ENCODE measurements at regions not wholly inside any gene's neighbourhood (a gene's known extent, or its start where the extent isn't known, plus 50 kb on each side); places are given as distances from the start of the nearest gene placed in this dataset.
"Not testable (repeated sequence)": the region's sequence is repeated elsewhere in the genome, so short reads cannot be mapped to it uniquely, and the experiment has no call there.

- CTCF ChIA-PET: no interaction called here
Observed at GRCh38 chr13:73174521-73175010, 115.8 kb downstream of the KLF5 start.

GRCh38 chr13:73173279-73173811 lies 114.5 kb downstream of the KLF5 start:
- no peak for DNase-seq
- CTCF ChIA-PET: no interaction called here
- H3K36me3 Mint-ChIP-seq: no peaks in the 10 kb centered on the region

More at GRCh38 chr13:73174521-73175010, 115.8 kb downstream of the KLF5 start:
- no peak overlapping the region for H3K4me3 Mint-ChIP-seq
- no peaks in the 10 kb centered on the region for H3K4me1 Mint-ChIP-seq
- H3K36me3 Mint-ChIP-seq: no peaks in the 10 kb centered on the region
- H3K27me3 Mint-ChIP-seq: no peaks in the 10 kb centered on the region
- DNase-seq: no peak
- H3K9me3 Mint-ChIP-seq: no peaks in the 10 kb centered on the region
- H3K27ac Mint-ChIP-seq: no peak overlapping the region

GRCh38 chr13:73171926-73172325 lies 113.1 kb downstream of the KLF5 start:
- no peak overlapping the region for H3K27ac Mint-ChIP-seq
- H3K27me3 Mint-ChIP-seq: no peaks in the 10 kb centered on the region
- DNase-seq: no peak
- no peaks in the 10 kb centered on the region for H3K4me1 Mint-ChIP-seq
- H3K9me3 Mint-ChIP-seq: no peaks in the 10 kb centered on the region
- H3K36me3 Mint-ChIP-seq: no peaks in the 10 kb centered on the region
- no peak overlapping the region for H3K4me3 Mint-ChIP-seq
- CTCF ChIA-PET: no interaction called here

More at GRCh38 chr13:73173279-73173811, 114.5 kb downstream of the KLF5 start:
- no peaks in the 10 kb centered on the region for H3K27me3 Mint-ChIP-seq
- H3K4me1 Mint-ChIP-seq: no peaks in the 10 kb centered on the region
- H3K9me3 Mint-ChIP-seq: no peaks in the 10 kb centered on the region
- H3K27ac Mint-ChIP-seq: no peak overlapping the region
- H3K4me3 Mint-ChIP-seq: no peak overlapping the region

- no peaks in the 10 kb centered on the region for H3K36me3 Mint-ChIP-seq
- no peaks in the 10 kb centered on the region for H3K4me1 Mint-ChIP-seq
- H3K27me3 Mint-ChIP-seq: no peaks in the 10 kb centered on the region
- CTCF ChIA-PET: no interaction called here
- DNase-seq: no peak
- H3K9me3 Mint-ChIP-seq: no peaks in the 10 kb centered on the region
- no peak overlapping the region for H3K27ac Mint-ChIP-seq
- no peak overlapping the region for H3K4me3 Mint-ChIP-seq
Observed at GRCh38 chr13:73171271-73171682, 112.5 kb downstream of the KLF5 start.

- Mint-ChIP-seq H3K36me3 (no peaks in the 10 kb centered on the region), H3K9me3 (no peaks in the 10 kb centered on the region), H3K4me3 (no peak overlapping the region), H3K27me3 (no peaks in the 10 kb centered on the region), H3K27ac (no peak overlapping the region), H3K4me1 (no peaks in the 10 kb centered on the region)
- DNase-seq: no peak
- CTCF ChIA-PET: no interaction called here
Observed at GRCh38 chr13:73169971-73170370, 111.2 kb downstream of the KLF5 start.

GRCh38 chr13:73168953-73169401 lies 110.2 kb downstream of the KLF5 start:
- CTCF ChIA-PET: no interaction called here
- no peaks in the 10 kb centered on the region for H3K27me3 Mint-ChIP-seq
- H3K9me3 Mint-ChIP-seq: no peaks in the 10 kb centered on the region
- no peak overlapping the region for H3K27ac Mint-ChIP-seq
- H3K36me3 Mint-ChIP-seq: no peaks in the 10 kb centered on the region
- no peaks in the 10 kb centered on the region for H3K4me1 Mint-ChIP-seq
- H3K4me3 Mint-ChIP-seq: no peak overlapping the region
- DNase-seq: no peak

GRCh38 chr13:73168226-73168952 lies 109.6 kb downstream of the KLF5 start:
- H3K27ac Mint-ChIP-seq: no peak overlapping the region
- H3K36me3 Mint-ChIP-seq: no peaks in the 10 kb centered on the region
- H3K9me3 Mint-ChIP-seq: no peaks in the 10 kb centered on the region
- no peak for DNase-seq
- no peaks in the 10 kb centered on the region for H3K4me1 Mint-ChIP-seq
- CTCF ChIA-PET: interaction anchor here (1.1 kb wide), 1 partner anchor 81 kb away, joined by 3 read pairs; no protein-coding TSS in a partner anchor
- no peak overlapping the region for H3K4me3 Mint-ChIP-seq
- H3K27me3 Mint-ChIP-seq: no peaks in the 10 kb centered on the region

- CTCF ChIA-PET: interaction anchor here (1.1 kb wide), 1 partner anchor 82 kb away, joined by 3 read pairs; no protein-coding TSS in a partner anchor
- Mint-ChIP-seq H3K4me1 (no peaks in the 10 kb centered on the region), H3K27ac (no peak overlapping the region), H3K27me3 (no peaks in the 10 kb centered on the region), H3K4me3 (no peak overlapping the region), H3K36me3 (no peaks in the 10 kb centered on the region), H3K9me3 (no peaks in the 10 kb centered on the region)
- no peak for DNase-seq
Observed at GRCh38 chr13:73167028-73167820, 108.4 kb downstream of the KLF5 start.

- DNase-seq: no peak
- CTCF ChIA-PET: no interaction called here
- H3K36me3 Mint-ChIP-seq: no peaks in the 10 kb centered on the region
Observed at GRCh38 chr13:73166204-73166603, 107.4 kb downstream of the KLF5 start.

GRCh38 chr13:73162912-73163911 lies 104.4 kb downstream of the KLF5 start:
- Mint-ChIP-seq H3K9me3 (peaks cover 2% of the 10 kb centered on the region), H3K27ac (no peak overlapping the region), H3K36me3 (no peaks in the 10 kb centered on the region), H3K4me1 (no peaks in the 10 kb centered on the region), H3K27me3 (no peaks in the 10 kb centered on the region), H3K4me3 (no peak overlapping the region)
- CTCF ChIA-PET: no interaction called here
- no peak for DNase-seq

More at GRCh38 chr13:73166204-73166603, 107.4 kb downstream of the KLF5 start:
- H3K27me3 Mint-ChIP-seq: no peaks in the 10 kb centered on the region
- H3K4me1 Mint-ChIP-seq: no peaks in the 10 kb centered on the region
- H3K27ac Mint-ChIP-seq: no peak overlapping the region
- peaks cover 2% of the 10 kb centered on the region for H3K9me3 Mint-ChIP-seq
- H3K4me3 Mint-ChIP-seq: no peak overlapping the region

GRCh38 chr13:73160371-73161031 lies 101.7 kb downstream of the KLF5 start:
- H3K4me3 Mint-ChIP-seq, H3K36me3 Mint-ChIP-seq, H3K9me3 Mint-ChIP-seq, CTCF ChIA-PET, H3K4me1 Mint-ChIP-seq, H3K27me3 Mint-ChIP-seq, H3K27ac Mint-ChIP-seq, DNase-seq: not testable (repeated sequence)

GRCh38 chr13:73158851-73159250 lies 100.0 kb downstream of the KLF5 start:
- Mint-ChIP-seq H3K9me3 (peaks cover 2% of the 10 kb centered on the region), H3K4me1 (no peaks in the 10 kb centered on the region), H3K36me3 (no peaks in the 10 kb centered on the region), H3K4me3 (no peak overlapping the region), H3K27me3 (peaks cover 5% of the 10 kb centered on the region), H3K27ac (no peak overlapping the region)
- no peak for DNase-seq
- CTCF ChIA-PET: no interaction called here

GRCh38 chr13:73157031-73157430 lies 98.2 kb downstream of the KLF5 start:
- Mint-ChIP-seq H3K9me3 (peaks cover 2% of the 10 kb centered on the region), H3K27me3 (peaks cover 5% of the 10 kb centered on the region), H3K36me3 (no peaks in the 10 kb centered on the region), H3K4me3 (no peak overlapping the region), H3K4me1 (no peaks in the 10 kb centered on the region), H3K27ac (no peak overlapping the region)
- no peak for DNase-seq
- CTCF ChIA-PET: no interaction called here

Measured in activated naive CD4-positive, alpha-beta T cell treated with anti-CD3 and anti-CD28 coated beads, Interleukin-2, amount 10 ng/mL, durations not matched to agents 7 days and 5 days (primary cell).